HEK293T (cell line): ENCODE measurements at regions not wholly inside any gene's neighbourhood (a gene's known extent, or its start where the extent isn't known, plus 50 kb on each side); places are given as distances from the start of the nearest gene placed in this dataset.

Experiments used
- SP1 ChIP-seq: fragments of 450-650 bp; IDR thresholded peaks from 2 replicates; pipeline ENCODE4 v1.6.1; 2017
- TARDBP ChIP-seq: fragments of 450-650 bp; IDR thresholded peaks from 2 replicates; pipeline ENCODE4 v1.6.1; 2016

GRCh38 chr4:12472087-12472486 is 1012.1 kb downstream of the RAB28 start:
- TF ChIP-seq SP1 (no peak), TARDBP (no peak)
